ENCODE measurements at regions not wholly inside any gene's neighbourhood (a gene's known extent, or its start where the extent isn't known, plus 50 kb on each side); places are given as distances from the start of the nearest gene placed in this dataset.

DNA sequence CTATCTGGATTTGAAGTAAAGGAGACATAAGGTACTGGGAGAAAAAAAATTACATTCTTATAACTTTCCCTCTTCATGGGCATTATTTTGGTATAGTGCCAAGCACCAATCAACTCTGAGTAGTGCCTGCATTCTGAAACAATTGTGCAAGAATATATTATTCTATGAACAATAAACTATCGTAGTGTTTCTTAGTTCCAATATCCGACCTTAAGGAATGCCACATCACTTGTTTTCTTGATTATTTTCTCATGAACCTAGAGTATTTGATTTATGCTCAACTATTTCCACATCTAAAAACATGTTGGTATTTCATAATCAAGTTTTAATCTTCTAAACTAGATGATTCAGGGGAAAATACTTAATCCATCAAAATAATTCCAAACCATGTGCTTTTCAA is 294.4 kb upstream of the TBX18 start:
- 13% methylated on average over 2 of the region's 2 CpGs for WGBS
- Histone ChIP-seq H3K9ac (ENCODE audit: low read depth in 1 of 2, low read length in 2 of 2) (no peak overlapping the region), H3K27me3 (ENCODE audit: control insufficient read depth in 4 of 4, insufficient read depth in 4 of 4, low read length in 3 of 4) (no peaks in the 10 kb centered on the region), H3K27ac (ENCODE audit: low read depth in 1 of 2, low read length in 2 of 2) (no peak overlapping the region), H3K9me3 (ENCODE audit: control insufficient read depth in 4 of 4, low read length in 3 of 4) (no peaks in the 10 kb centered on the region), H3K36me3 (ENCODE audit: control insufficient read depth in 4 of 4, insufficient read depth in 3 of 4, low read depth in 1 of 4, low read length in 3 of 4) (no peaks in the 10 kb centered on the region), H3K4me3 (ENCODE audit: low read depth in 1 of 3, low read length in 3 of 3) (no peak overlapping the region), H3K4me1 (ENCODE audit: control insufficient read depth in 4 of 4, insufficient read depth in 4 of 4, low read length in 3 of 4) (peaks cover 0 to 11% (median 7%) of the 10 kb centered on the region in 4 donors)
- DNase-seq (ENCODE audit: low spot score): no peak
- no peak for TF ChIP-seq CTCF (IDR thresholded peaks at IDR 0.05; ENCODE audit: low read depth, low read length, missing input control)
- no peak for TF ChIP-seq RAD21 (IDR thresholded peaks at IDR 0.05)
- TF ChIP-seq NR2F2 (IDR thresholded peaks at IDR 0.05): no peak
- no peak for TF ChIP-seq TAF1 (conservative IDR thresholded peaks at IDR 0.05)
- TF ChIP-seq, protein P1, sequence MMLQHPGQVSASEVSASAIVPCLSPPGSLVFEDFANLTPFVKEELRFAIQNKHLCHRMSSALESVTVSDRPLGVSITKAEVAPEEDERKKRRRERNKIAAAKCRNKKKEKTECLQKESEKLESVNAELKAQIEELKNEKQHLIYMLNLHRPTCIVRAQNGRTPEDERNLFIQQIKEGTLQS (IDR thresholded peaks at IDR 0.05): no peak
- no peak for TF ChIP-seq EGR1 (IDR thresholded peaks at IDR 0.05; ENCODE audit: low read depth in 2 of 2)
- TF ChIP-seq, protein P2, sequence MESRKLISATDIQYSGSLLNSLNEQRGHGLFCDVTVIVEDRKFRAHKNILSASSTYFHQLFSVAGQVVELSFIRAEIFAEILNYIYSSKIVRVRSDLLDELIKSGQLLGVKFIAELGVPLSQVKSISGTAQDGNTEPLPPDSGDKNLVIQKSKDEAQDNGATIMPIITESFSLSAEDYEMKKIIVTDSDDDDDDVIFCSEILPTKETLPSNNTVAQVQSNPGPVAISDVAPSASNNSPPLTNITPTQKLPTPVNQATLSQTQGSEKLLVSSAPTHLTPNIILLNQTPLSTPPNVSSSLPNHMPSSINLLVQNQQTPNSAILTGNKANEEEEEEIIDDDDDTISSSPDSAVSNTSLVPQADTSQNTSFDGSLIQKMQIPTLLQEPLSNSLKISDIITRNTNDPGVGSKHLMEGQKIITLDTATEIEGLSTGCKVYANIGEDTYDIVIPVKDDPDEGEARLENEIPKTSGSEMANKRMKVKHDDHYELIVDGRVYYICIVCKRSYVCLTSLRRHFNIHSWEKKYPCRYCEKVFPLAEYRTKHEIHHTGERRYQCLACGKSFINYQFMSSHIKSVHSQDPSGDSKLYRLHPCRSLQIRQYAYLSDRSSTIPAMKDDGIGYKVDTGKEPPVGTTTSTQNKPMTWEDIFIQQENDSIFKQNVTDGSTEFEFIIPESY (IDR thresholded peaks at IDR 0.05): no peak
- TF ChIP-seq RXRA (IDR thresholded peaks at IDR 0.05): no peak
- no peak for TF ChIP-seq FOXA1 (IDR thresholded peaks at IDR 0.05)
- TF ChIP-seq YY1 (IDR thresholded peaks at IDR 0.05): no peak
- no peak for TF ChIP-seq FOXA2 (IDR thresholded peaks at IDR 0.05)
- no peak for TF ChIP-seq JUND (IDR thresholded peaks at IDR 0.05)

- Histone ChIP-seq H3K27ac (ENCODE audit: low read depth in 1 of 2, low read length in 2 of 2) (no peak overlapping the region), H3K4me3 (ENCODE audit: low read depth in 1 of 3, low read length in 3 of 3) (no peak overlapping the region), H3K9me3 (ENCODE audit: control insufficient read depth in 4 of 4, low read length in 3 of 4) (no peaks in the 10 kb centered on the region), H3K36me3 (ENCODE audit: control insufficient read depth in 4 of 4, insufficient read depth in 3 of 4, low read depth in 1 of 4, low read length in 3 of 4) (no peaks in the 10 kb centered on the region), H3K27me3 (ENCODE audit: control insufficient read depth in 4 of 4, insufficient read depth in 4 of 4, low read length in 3 of 4) (no peaks in the 10 kb centered on the region), H3K9ac (ENCODE audit: low read depth in 1 of 2, low read length in 2 of 2) (no peak overlapping the region), H3K4me1 (ENCODE audit: control insufficient read depth in 4 of 4, insufficient read depth in 4 of 4, low read length in 3 of 4) (no peaks in the 10 kb centered on the region)
- TF ChIP-seq REST (IDR thresholded peaks at IDR 0.05) (no peak), JUND (IDR thresholded peaks at IDR 0.05) (no peak), MAX (IDR thresholded peaks at IDR 0.05) (no peak), EGR1 (IDR thresholded peaks at IDR 0.05; ENCODE audit: low read depth in 2 of 2) (no peak), CTCF (IDR thresholded peaks at IDR 0.05; ENCODE audit: low read depth, low read length, missing input control) (no peak), RXRA (IDR thresholded peaks at IDR 0.05) (no peak), FOXA2 (IDR thresholded peaks at IDR 0.05) (no peak), SP1 (IDR thresholded peaks at IDR 0.05) (no peak), TAF1 (conservative IDR thresholded peaks at IDR 0.05) (no peak), RAD21 (IDR thresholded peaks at IDR 0.05) (no peak), YY1 (IDR thresholded peaks at IDR 0.05) (no peak), NR2F2 (IDR thresholded peaks at IDR 0.05) (no peak), FOXA1 (IDR thresholded peaks at IDR 0.05) (no peak), GABPA (IDR thresholded peaks at IDR 0.05 in 1 of 2, conservative IDR thresholded peaks at IDR 0.05 in 1 of 2) (no peak), HNF4G (IDR thresholded peaks at IDR 0.05) (no peak), HNF4A (conservative IDR thresholded peaks at IDR 0.05) (no peak)
- TF ChIP-seq, protein P1 (IDR thresholded peaks at IDR 0.05): no peak
- TF ChIP-seq, protein P2 (IDR thresholded peaks at IDR 0.05): no peak
- DNase-seq (ENCODE audit: low spot score): no peak
These were observed 285.8 kb upstream of the TBX18 start for GRCh38 chr6:85050149-85050548.
